OCI-LY3 (cell line): ENCODE measurements at regions not wholly inside any gene's neighbourhood (a gene's known extent, or its start where the extent isn't known, plus 50 kb on each side); places are given as distances from the start of the nearest gene placed in this dataset.
A peak's percentile ranks its signal among the peaks of the same experiment; 100 is the strongest.

ENCODE experiments used
- H2AFZ ChIP-seq: fragments of 200-600, 300-600 bp; shearing (Covaris generic); 2 replicates; pipeline ENCODE4 v1.6.0; 2014; ENCODE audit warnings: antibody characterized with exemption, low read depth, low read length
- H3K27ac ChIP-seq: fragments of 200-600, 300-600 bp; sonication (generic); 2 replicates; pipeline ENCODE4 v1.5.1; 2014; ENCODE audit warnings: mild to moderate bottlenecking, low read length, moderate library complexity, mixed read lengths
- H3K27me3 ChIP-seq: fragments of 200-600, 300-600 bp; sonication (generic); 2 replicates; pipeline ENCODE4 v1.6.1; 2014; ENCODE audit warnings: low read depth, low read length, mixed read lengths
- H3K36me3 ChIP-seq: fragments of 200-600, 300-600 bp; sonication (generic); replicated peaks from 2 replicates; pipeline ENCODE3; 2014; ENCODE audit warnings: low read depth, low read length, mixed read lengths
- H3K4me1 ChIP-seq: fragments of 300-600, 200-600 bp; sonication (generic); 2 replicates; pipeline ENCODE4 v1.6.1; 2014; ENCODE audit warnings: low read length, mixed read lengths
- H3K4me2 ChIP-seq: fragments of 200-600, 300-600 bp; sonication (generic); 2 replicates; pipeline ENCODE4 v1.6.1; 2014; ENCODE audit warnings: low read length, mixed read lengths
- H3K4me3 ChIP-seq: fragments of 300-600, 200-600 bp; sonication (generic); 2 replicates; pipeline ENCODE4 v1.5.1; 2014; ENCODE audit warnings: antibody characterized with exemption, mild to moderate bottlenecking, low read length, moderate library complexity
- H3K79me2 ChIP-seq: fragments of 300-600, 200-600 bp; shearing (Covaris generic); 2 replicates; pipeline ENCODE4 v1.6.1; 2014; ENCODE audit warnings: mild to moderate bottlenecking, low read length, mixed read lengths
- H3K9ac ChIP-seq: fragments of 300-600, 200-600 bp; shearing (Covaris generic); 2 replicates; pipeline ENCODE4 v1.6.0; 2014; ENCODE audit warnings: mild to moderate bottlenecking, low read length, moderate library complexity
- H3K9me3 ChIP-seq: fragments of 200-600, 300-600 bp; shearing (Covaris generic); 2 replicates; pipeline ENCODE4 v1.6.1; 2014; ENCODE audit warnings: low read length, mixed read lengths; ENCODE audit not compliant: insufficient read depth
- H4K20me1 ChIP-seq: fragments of 200-600, 300-600 bp; sonication (generic); 2 replicates; pipeline ENCODE4 v1.6.1; 2016; ENCODE audit warnings: low read length, mixed read lengths; ENCODE audit not compliant: insufficient read depth
- EZH2phosphoT487 ChIP-seq: fragments of 200-600 bp; shearing (Covaris generic); IDR thresholded peaks from 2 replicates; pipeline ENCODE4 v1.6.1; 2018; ENCODE audit warnings: antibody characterized with exemption, mixed run types, low read depth
- TF ChIP-seq, protein P1 (sequence below): fragments of 200-600, 300-600 bp; sonication (generic); IDR thresholded peaks from 2 replicates; pipeline ENCODE4 v1.5.1; 2014; ENCODE audit warnings: antibody characterized with exemption, low read length, low read depth

DNA sequence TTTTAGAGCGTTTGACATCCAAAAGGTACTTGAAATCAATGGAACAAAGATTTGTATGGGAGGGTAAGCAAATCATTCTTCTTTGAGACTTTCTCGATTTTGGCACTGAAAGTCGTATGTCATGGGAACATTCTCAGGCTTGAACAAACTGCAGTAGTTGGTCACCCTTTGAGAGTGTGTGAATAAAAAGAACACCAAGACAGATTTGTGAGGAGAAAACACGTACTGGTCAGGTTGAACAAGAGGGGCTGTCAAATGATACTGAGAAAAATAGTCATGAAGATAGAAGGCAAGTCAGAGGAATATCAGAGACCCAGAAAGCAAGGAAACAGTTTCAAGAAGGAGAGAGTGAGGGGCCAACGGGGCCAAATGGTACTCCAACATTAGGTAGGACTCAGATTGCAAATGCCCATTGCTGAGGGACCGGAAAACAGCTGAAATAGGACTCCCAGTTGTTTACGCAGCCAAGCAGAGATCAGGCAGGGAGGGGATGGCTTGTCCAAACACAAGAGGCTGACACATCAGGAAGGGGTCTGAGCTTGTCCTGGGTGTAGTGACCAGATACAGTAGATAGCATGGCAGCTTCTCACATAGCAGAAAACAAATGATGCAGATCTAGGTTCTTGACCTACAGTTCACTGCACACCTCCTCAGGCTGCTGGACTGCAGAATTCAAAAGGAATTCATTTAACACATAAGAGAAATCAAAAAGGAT is 74.5 kb upstream of the MYOCD start:
- Histone ChIP-seq H3K36me3 (no peaks in the 10 kb centered on the region), H3K4me3 (no peak overlapping the region), H4K20me1 (no peaks in the 10 kb centered on the region), H3K9me3 (no peaks in the 10 kb centered on the region), H3K9ac (no peak overlapping the region), H3K27ac (no peak overlapping the region), H3K4me2 (no peak overlapping the region), H3K4me1 (peaks cover 12% of the 10 kb centered on the region), H3K27me3 (no peaks in the 10 kb centered on the region), H2AFZ (no peak overlapping the region), H3K79me2 (no peaks in the 10 kb centered on the region)
- TF ChIP-seq, protein P1, sequence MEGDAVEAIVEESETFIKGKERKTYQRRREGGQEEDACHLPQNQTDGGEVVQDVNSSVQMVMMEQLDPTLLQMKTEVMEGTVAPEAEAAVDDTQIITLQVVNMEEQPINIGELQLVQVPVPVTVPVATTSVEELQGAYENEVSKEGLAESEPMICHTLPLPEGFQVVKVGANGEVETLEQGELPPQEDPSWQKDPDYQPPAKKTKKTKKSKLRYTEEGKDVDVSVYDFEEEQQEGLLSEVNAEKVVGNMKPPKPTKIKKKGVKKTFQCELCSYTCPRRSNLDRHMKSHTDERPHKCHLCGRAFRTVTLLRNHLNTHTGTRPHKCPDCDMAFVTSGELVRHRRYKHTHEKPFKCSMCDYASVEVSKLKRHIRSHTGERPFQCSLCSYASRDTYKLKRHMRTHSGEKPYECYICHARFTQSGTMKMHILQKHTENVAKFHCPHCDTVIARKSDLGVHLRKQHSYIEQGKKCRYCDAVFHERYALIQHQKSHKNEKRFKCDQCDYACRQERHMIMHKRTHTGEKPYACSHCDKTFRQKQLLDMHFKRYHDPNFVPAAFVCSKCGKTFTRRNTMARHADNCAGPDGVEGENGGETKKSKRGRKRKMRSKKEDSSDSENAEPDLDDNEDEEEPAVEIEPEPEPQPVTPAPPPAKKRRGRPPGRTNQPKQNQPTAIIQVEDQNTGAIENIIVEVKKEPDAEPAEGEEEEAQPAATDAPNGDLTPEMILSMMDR, result no peak
- no peak for TF ChIP-seq EZH2phosphoT487

DNA sequence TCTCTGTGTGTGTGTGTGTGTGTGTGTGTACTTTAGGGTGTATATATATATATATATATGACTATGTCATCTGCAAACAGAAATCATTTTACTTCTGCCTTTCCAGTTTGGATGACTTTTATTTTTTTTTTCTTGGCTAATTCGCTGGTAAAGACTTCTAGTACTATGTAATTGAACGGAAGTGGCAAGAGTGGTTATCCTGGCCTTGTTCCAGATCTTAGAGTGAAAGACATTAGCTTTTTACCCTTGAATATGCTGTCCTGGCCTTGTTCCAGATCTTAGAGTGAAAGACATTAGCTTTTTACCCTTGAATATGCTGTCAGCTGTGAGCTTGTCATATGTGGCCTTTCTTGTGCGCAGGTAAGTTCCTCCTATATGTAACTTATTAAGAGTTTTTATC is 72.7 kb upstream of the MYOCD start:
- Histone ChIP-seq H3K4me2 (peak overlapping the region; percentile 57), H3K27me3 (no peaks in the 10 kb centered on the region), H3K9me3 (no peaks in the 10 kb centered on the region), H3K4me3 (no peak overlapping the region), H2AFZ (0 out of 2 replicates have a peak overlapping the region, but pooled peaks have one; percentile 24), H4K20me1 (no peaks in the 10 kb centered on the region), H3K79me2 (no peaks in the 10 kb centered on the region), H3K9ac (no peak overlapping the region), H3K36me3 (no peaks in the 10 kb centered on the region), H3K4me1 (peaks cover 12% of the 10 kb centered on the region), H3K27ac (0 out of 2 replicates have a peak overlapping the region, but pooled peaks have one; percentile 2)
- TF ChIP-seq EZH2phosphoT487, result no peak
- TF ChIP-seq, protein P1, result no peak

DNA sequence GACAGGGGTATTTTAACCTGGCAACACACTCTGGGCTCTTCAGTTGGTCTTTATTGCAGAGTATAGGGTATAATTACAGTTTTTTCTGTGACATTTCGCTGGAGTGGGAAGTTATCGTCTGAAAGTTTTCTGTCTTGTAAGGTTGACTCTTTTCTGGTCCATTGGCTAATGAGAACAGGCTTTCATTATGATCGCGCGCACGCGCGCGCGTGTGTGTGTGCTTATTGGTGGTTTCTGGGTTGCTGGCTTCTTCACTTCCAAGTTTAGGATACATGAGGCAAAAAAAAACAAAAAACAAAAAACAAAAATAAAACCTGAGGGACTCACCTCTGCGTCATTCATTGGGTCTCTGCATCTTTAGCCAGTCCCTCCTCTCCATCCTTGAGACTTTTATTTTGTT is 68.7 kb upstream of the MYOCD start:
- Histone ChIP-seq H3K27ac (no peak overlapping the region), H3K4me1 (peaks cover 24% of the 10 kb centered on the region), H3K79me2 (no peaks in the 10 kb centered on the region), H2AFZ (no peak overlapping the region), H3K4me2 (no peak overlapping the region), H3K4me3 (no peak overlapping the region), H3K9ac (no peak overlapping the region), H4K20me1 (no peaks in the 10 kb centered on the region), H3K36me3 (no peaks in the 10 kb centered on the region), H3K9me3 (no peaks in the 10 kb centered on the region), H3K27me3 (no peaks in the 10 kb centered on the region)
- TF ChIP-seq, protein P1, result no peak
- no peak for TF ChIP-seq EZH2phosphoT487

DNA sequence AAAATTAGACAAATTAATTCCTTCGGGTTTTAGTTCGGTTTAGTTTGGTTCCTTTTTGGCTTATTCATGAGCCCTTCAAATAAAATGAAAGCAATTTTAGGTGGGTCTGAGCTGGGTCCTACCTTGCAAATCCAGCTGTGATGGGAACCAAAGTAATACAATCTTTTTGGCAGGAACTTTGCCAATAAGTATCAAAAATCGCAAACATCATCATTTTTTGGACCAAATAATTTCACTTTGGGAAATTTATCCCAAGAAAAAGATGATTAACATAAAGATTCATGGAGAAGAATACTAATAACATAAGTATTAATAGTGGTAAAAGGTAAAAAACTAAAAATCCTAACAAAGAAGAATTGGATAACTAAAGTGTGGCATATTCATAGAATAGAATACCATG is 67.8 kb upstream of the MYOCD start:
- H3K9me3 ChIP-seq, result no peaks in the 10 kb centered on the region
- no peak overlapping the region for H3K27ac ChIP-seq
- H3K4me1 ChIP-seq, result peaks cover 19% of the 10 kb centered on the region
- H3K27me3 ChIP-seq, result no peaks in the 10 kb centered on the region
- no peak overlapping the region for H3K4me2 ChIP-seq
- no peak overlapping the region for H2AFZ ChIP-seq
- H4K20me1 ChIP-seq, result no peaks in the 10 kb centered on the region
- TF ChIP-seq, protein P1, result no peak
- TF ChIP-seq EZH2phosphoT487, result no peak
- H3K9ac ChIP-seq, result no peak overlapping the region
- no peaks in the 10 kb centered on the region for H3K36me3 ChIP-seq
- no peaks in the 10 kb centered on the region for H3K79me2 ChIP-seq
- no peak overlapping the region for H3K4me3 ChIP-seq
